K562 (cell line): ENCODE measurements at regions not wholly inside any gene's neighbourhood (a gene's known extent, or its start where the extent isn't known, plus 50 kb on each side); places are given as distances from the start of the nearest gene placed in this dataset.

Experiments used
- ATAC-seq: fragments of 200-7000 bp; cut with Tn5 transposase; 3 replicates; pipeline ENCODE4 v1.9.1; 2020; ENCODE audit warnings: moderate library complexity
- BruUV-seq: library from RNA; stranded (reverse); fragments of 400-500 nt; replicated peaks from 2 replicates; lab custom pipeline; 2021; lab: Mats Ljungman, UMichigan
- CTCF ChIA-PET: fragments of 300-600 bp; formaldehyde crosslinking; extraction: SDS; loops from one replicate; lab custom pipeline; 2021; ENCODE audit warnings: low intra/inter-chr PET ratio; lab: Yijun Ruan, JAX
- POLR2A ChIA-PET: fragments of 300-600, 350-650 bp; sonication (Branson Sonifier 250); formaldehyde crosslinking; extraction: SDS; loops from one replicate; lab custom pipeline; 2021; ENCODE audit warnings: antibody characterized with exemption, inconsistent platforms; lab: Yijun Ruan, JAX
- DNase-seq, 4 experiments: peaks; one replicate each; pipeline versions ENCODE4 v3.0.0 to v3.0.0-alpha.2; 2011 to 2018; ENCODE audit warnings: low spot score in 3 of 4, mixed read lengths in 3 of 4; ENCODE audit errors: extremely low read depth in 1 of 4
- FAIRE-seq: peaks from 2 replicates; lab custom pipeline; 2011; peaks lifted over from hg19 to GRCh38; lab: Jason Lieb, UNC
- H2AFZ ChIP-seq: 2 replicates; pipeline ENCODE4 v1.6.0; 2011; ENCODE audit warnings: low read depth, low read length, control low read depth, inconsistent platforms
- H3K27ac ChIP-seq: fragments of 200-600 bp; 3 replicates; pipeline ENCODE4 v1.8.0; 2011; ENCODE audit warnings: low read depth, mild to moderate bottlenecking, control low read depth, inconsistent platforms, low read length, moderate library complexity, mixed read lengths; ENCODE audit errors: extremely low read depth
- H3K27me3 ChIP-seq, 2 experiments: fragments of 300-600 bp in 1 of 2; 2 replicates in 1 of 2; 3 replicates in 1 of 2; pipeline versions ENCODE4 v1.6.0 to v1.8.0; 2011; ENCODE audit warnings: inconsistent platforms in 2 of 2, low read length in 2 of 2, mild to moderate bottlenecking in 1 of 2, mixed read lengths in 1 of 2, moderate library complexity in 1 of 2; ENCODE audit not compliant: control insufficient read depth in 2 of 2, insufficient read depth in 2 of 2
- H3K36me3 ChIP-seq: fragments of 300-600 bp; 3 replicates; pipeline ENCODE4 v1.8.0; 2011; ENCODE audit warnings: mild to moderate bottlenecking, low read length, inconsistent platforms; ENCODE audit not compliant: control insufficient read depth, insufficient read depth
- H3K4me1 ChIP-seq, 2 experiments: fragments of 200-600 bp in 1 of 2; replicated peaks in 1 of 2; 2 replicates in 1 of 2; 3 replicates in 1 of 2; pipeline versions ENCODE4 v1.5.1 to v1.8.0; 2011; ENCODE audit warnings: inconsistent platforms in 2 of 2, low read length in 2 of 2, mild to moderate bottlenecking in 1 of 2, mixed read lengths in 1 of 2, moderate library complexity in 1 of 2; ENCODE audit not compliant: control insufficient read depth in 2 of 2, insufficient read depth in 2 of 2
- H3K4me2 ChIP-seq: 2 replicates; pipeline ENCODE4 v1.6.1; 2011; ENCODE audit warnings: low read length, control low read depth, inconsistent platforms, mixed read lengths; ENCODE audit not compliant: insufficient read depth
- H3K4me3 ChIP-seq: fragments of 200-600 bp; sonication (generic), shearing (Covaris generic); 2 replicates; pipeline ENCODE4 v1.5.1; 2016; ENCODE audit warnings: control low read depth, inconsistent platforms
- H3K79me2 ChIP-seq: fragments of 200-600 bp; 3 replicates; pipeline ENCODE4 v1.8.0; 2011; ENCODE audit warnings: low read length, inconsistent platforms; ENCODE audit not compliant: control insufficient read depth, insufficient read depth
- H3K9ac ChIP-seq, 2 experiments: 2 replicates each; pipeline versions ENCODE4 v1.6.0 to v1.6.1; 2011; ENCODE audit warnings: low read depth in 2 of 2, low read length in 2 of 2, control low read depth in 1 of 2, inconsistent platforms in 1 of 2, mild to moderate bottlenecking in 1 of 2, mixed read lengths in 1 of 2; ENCODE audit not compliant: insufficient read depth in 1 of 2
- H3K9me1 ChIP-seq: one replicate; pipeline ENCODE4 v1.6.0; 2011; ENCODE audit warnings: inconsistent platforms, mild to moderate bottlenecking, low read length, moderate library complexity; ENCODE audit not compliant: control insufficient read depth, insufficient read depth
- H3K9me3 ChIP-seq: replicated peaks from 2 replicates; pipeline ENCODE4 v1.5.1; 2011; ENCODE audit warnings: low read depth, low read length, inconsistent platforms; ENCODE audit not compliant: control insufficient read depth, insufficient read depth
- H4K20me1 ChIP-seq: replicated peaks from 2 replicates; pipeline ENCODE4 v1.6.1; 2011; ENCODE audit warnings: low read length, inconsistent platforms, mixed read lengths; ENCODE audit not compliant: control insufficient read depth, insufficient read depth
- CHD7 ChIP-seq: fragments of 200-600 bp; sonication (generic); IDR thresholded peaks from one replicate; pipeline ENCODE4 v1.6.1; 2012; ENCODE audit warnings: mild to moderate bottlenecking, low read depth, low read length, inconsistent platforms
- HDAC6 ChIP-seq: IDR thresholded peaks from 2 replicates; pipeline ENCODE4 v1.6.1; 2012; ENCODE audit warnings: low read depth, mild to moderate bottlenecking, control low read depth, inconsistent platforms, low read length, moderate library complexity
- SIN3A ChIP-seq, 2 experiments: fragments of 150-350 bp in 1 of 2; IDR thresholded peaks; 2 replicates each; pipeline ENCODE4 v1.6.1; 2011 to 2016; ENCODE audit warnings: borderline replicate concordance in 2 of 2, low read depth in 2 of 2, low read length in 2 of 2, mild to moderate bottlenecking in 2 of 2, moderate library complexity in 2 of 2; ENCODE audit not compliant: control insufficient read depth in 1 of 2
- TAF15 ChIP-seq: fragments of 200-400 bp; formaldehyde crosslinking; IDR thresholded peaks from 2 replicates; pipeline ENCODE4 v1.6.1; 2017; ENCODE audit warnings: mild to moderate bottlenecking, low read depth, low read length, moderate library complexity
- ZNF133 ChIP-seq: fragments of 250-450 bp; sonication (Bioruptor Pico); IDR thresholded peaks from 2 replicates; pipeline ENCODE4 v1.4.0; 2020; ENCODE audit warnings: mild to moderate bottlenecking
- ZNF146 ChIP-seq: IDR thresholded peaks from one replicate; pipeline ENCODE4 v1.6.1; 2018; ENCODE audit warnings: missing compliant biosample characterization; ENCODE audit not compliant: unreplicated experiment
- WGBS: fragments of 100-300 bp; shearing (Covaris generic); methylation state at CpG from one replicate; pipeline ENCODE4 v1.1.6; 2016; ENCODE audit warnings: low coverage, mixed read lengths; ENCODE audit not compliant: insufficient coverage; ENCODE audit errors: missing lambda C conversion rate; 5-methylcytosine and 5-hydroxymethylcytosine counted together
- in situ Hi-C: fragments of 300-500 bp; cut with MboI; formaldehyde crosslinking; loops from 4 replicates; pipeline ENCODE4 v1.15.0; 2018; ENCODE audit warnings: inconsistent platforms, mixed read lengths
- intact Hi-C: fragments of 100-400 bp; cut with micrococcal nuclease; formaldehyde crosslinking; loops from 2 replicates; pipeline ENCODE4 v1.14.2; 2022
- TF ChIP-seq, protein P1 (sequence below): fragments of 450-650 bp; formaldehyde crosslinking; IDR thresholded peaks from 2 replicates; pipeline ENCODE4 v1.4.0; 2022; ENCODE audit warnings: missing genetic modification characterization

DNA sequence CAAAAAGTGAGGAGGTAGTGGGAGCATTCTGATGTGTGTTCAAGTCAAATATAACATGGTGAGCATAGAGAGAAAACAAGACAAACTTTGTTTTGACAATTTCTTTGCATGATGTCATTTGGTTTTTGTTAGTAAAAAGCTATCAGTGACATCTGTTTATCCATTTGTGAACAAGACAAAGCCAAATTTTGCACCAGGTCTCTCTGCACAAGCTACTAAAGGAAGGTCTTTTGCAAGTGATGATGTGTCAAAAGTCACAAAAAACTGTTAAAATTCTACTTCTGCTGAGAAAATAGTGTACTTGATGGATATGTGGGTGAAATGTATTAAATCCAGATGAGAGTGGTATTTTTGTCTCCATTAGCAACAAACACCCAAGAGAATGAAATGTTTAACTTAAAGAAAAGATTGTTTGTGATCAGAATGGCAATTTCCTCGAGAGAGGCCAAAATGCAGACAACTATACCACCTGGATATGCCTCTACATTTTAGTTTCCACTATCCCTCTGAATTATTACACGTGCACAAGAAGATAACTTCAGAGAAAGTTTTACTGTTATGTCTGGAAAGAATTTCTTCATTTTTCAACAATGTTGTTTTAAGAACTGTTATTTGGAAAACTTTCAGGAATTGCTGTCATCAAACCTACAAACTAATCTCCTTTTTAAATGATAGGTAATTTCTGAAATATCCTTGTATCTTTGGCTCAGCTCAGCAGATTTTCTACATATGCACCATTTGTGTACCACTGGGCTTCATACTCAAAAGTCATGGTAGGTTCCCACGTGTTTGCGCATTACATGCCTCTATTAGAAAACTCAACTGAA, 807.4 kb upstream of the ADGRL2 start:
- CTCF ChIA-PET, result no interaction called here
- H3K9me1 ChIP-seq, result no peaks in the 10 kb centered on the region
- H3K9me3 ChIP-seq, result no peaks in the 10 kb centered on the region
- no peak overlapping the region for H3K4me2 ChIP-seq
- FAIRE-seq, result no peak
- H3K9ac ChIP-seq, result no peak overlapping the region
- no peaks in the 10 kb centered on the region for H4K20me1 ChIP-seq
- no peak overlapping the region for H2AFZ ChIP-seq
- no peak overlapping the region for H3K27ac ChIP-seq
- no TSS peak for BruUV-seq
- intact Hi-C loops, result no loop called here
- no peaks in the 10 kb centered on the region for H3K79me2 ChIP-seq
- in situ Hi-C loops, result no loop called here
- no peaks in the 10 kb centered on the region for H3K4me1 ChIP-seq
- ATAC-seq, result no peak
- no peaks in the 10 kb centered on the region for H3K36me3 ChIP-seq
- no peaks in the 10 kb centered on the region for H3K27me3 ChIP-seq
- no peak overlapping the region for H3K4me3 ChIP-seq
- DNase-seq, result no peak
- WGBS, result 2% methylated on average over 4 of the region's 4 CpGs
- POLR2A ChIA-PET, result no interaction called here
- TF ChIP-seq SIN3A (IDR thresholded peaks at IDR 0.05; ENCODE audit: borderline replicate concordance in 2 of 2, control insufficient read depth in 1 of 2, low read depth in 2 of 2, low read length in 2 of 2), result no peak
- TF ChIP-seq, protein P1, sequence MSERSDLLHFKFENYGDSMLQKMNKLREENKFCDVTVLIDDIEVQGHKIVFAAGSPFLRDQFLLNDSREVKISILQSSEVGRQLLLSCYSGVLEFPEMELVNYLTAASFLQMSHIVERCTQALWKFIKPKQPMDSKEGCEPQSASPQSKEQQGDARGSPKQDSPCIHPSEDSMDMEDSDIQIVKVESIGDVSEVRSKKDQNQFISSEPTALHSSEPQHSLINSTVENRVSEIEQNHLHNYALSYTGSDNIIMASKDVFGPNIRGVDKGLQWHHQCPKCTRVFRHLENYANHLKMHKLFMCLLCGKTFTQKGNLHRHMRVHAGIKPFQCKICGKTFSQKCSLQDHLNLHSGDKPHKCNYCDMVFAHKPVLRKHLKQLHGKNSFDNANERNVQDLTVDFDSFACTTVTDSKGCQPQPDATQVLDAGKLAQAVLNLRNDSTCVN, result no peak
- TF ChIP-seq ZNF133 (CRISPR knock-in tag), result no peak
- no peak for TF ChIP-seq ZNF146 (CRISPR knock-in tag)
- no peak for TF ChIP-seq CHD7
- TF ChIP-seq HDAC6, result no peak
- TF ChIP-seq TAF15, result no peak
